Stomach (tissue), 4 donors: ENCODE measurements at regions not wholly inside any gene's neighbourhood (a gene's known extent, or its start where the extent isn't known, plus 50 kb on each side); places are given as distances from the start of the nearest gene placed in this dataset.

Source experiments
- CTCF ChIP-seq, 7 experiments: fragments of 450-650 bp in 4 of 7; fragments of 200-600 bp in 3 of 7; sonication (generic) in 3 of 7; IDR thresholded peaks; one replicate each; pipeline ENCODE4 v1.5.1; 2016 to 2019; ENCODE audit warnings: antibody characterized with exemption in 7 of 7, control low read depth in 2 of 7, mild to moderate bottlenecking in 1 of 7
- POLR2A ChIP-seq, 4 donors: fragments of 450-650 bp; IDR thresholded peaks; one replicate each; pipeline ENCODE4 v1.6.1; 2016; ENCODE audit warnings: antibody characterized with exemption in 4 of 4, control low read depth in 2 of 4, mild to moderate bottlenecking in 1 of 4, moderate library complexity in 1 of 4
- POLR2AphosphoS5 ChIP-seq, 3 donors: sonication (generic); formaldehyde crosslinking; IDR thresholded peaks; one replicate each; pipeline ENCODE4 v1.6.1; 2016; ENCODE audit warnings: antibody characterized with exemption in 3 of 3

GRCh38 chr2:146916914-146917313 lies 927.9 kb upstream of the ACVR2A start:
- TF ChIP-seq CTCF (IDR thresholded peaks at IDR 0.05) (no peak), POLR2AphosphoS5 (IDR thresholded peaks at IDR 0.05) (no peak), POLR2A (IDR thresholded peaks at IDR 0.05) (no peak)
